ENCODE measurements at regions not wholly inside any gene's neighbourhood (a gene's known extent, or its start where the extent isn't known, plus 50 kb on each side); places are given as distances from the start of the nearest gene placed in this dataset.

GRCh38 chr7:142385491-142386340, 127.9 kb upstream of the PRSS58 start:
- no peak overlapping the region for H3K27ac ChIP-seq
- no peak for TF ChIP-seq ZFX (IDR thresholded peaks at IDR 0.05; ENCODE audit: borderline replicate concordance)
- TF ChIP-seq CTCF (IDR thresholded peaks at IDR 0.05) = peak; percentile 93

DNA sequence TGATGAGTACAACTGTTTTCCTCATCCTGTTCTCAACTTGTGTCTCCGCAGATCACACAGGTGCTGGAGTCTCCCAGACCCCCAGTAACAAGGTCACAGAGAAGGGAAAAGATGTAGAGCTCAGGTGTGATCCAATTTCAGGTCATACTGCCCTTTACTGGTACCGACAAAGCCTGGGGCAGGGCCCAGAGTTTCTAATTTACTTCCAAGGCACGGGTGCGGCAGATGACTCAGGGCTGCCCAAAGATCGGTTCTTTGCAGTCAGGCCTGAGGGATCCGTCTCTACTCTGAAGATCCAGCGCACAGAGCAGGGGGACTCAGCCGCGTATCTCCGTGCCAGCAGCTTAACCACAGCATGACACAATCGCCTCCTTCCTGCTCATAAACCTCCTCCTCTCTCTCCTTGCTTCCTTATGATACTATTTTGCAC, 126.7 kb upstream of the PRSS58 start:
- TF ChIP-seq ZFX (IDR thresholded peaks at IDR 0.05; ENCODE audit: borderline replicate concordance) = no peak
- no peak for TF ChIP-seq CTCF (IDR thresholded peaks at IDR 0.05)
- no peak overlapping the region for H3K27ac ChIP-seq

DNA sequence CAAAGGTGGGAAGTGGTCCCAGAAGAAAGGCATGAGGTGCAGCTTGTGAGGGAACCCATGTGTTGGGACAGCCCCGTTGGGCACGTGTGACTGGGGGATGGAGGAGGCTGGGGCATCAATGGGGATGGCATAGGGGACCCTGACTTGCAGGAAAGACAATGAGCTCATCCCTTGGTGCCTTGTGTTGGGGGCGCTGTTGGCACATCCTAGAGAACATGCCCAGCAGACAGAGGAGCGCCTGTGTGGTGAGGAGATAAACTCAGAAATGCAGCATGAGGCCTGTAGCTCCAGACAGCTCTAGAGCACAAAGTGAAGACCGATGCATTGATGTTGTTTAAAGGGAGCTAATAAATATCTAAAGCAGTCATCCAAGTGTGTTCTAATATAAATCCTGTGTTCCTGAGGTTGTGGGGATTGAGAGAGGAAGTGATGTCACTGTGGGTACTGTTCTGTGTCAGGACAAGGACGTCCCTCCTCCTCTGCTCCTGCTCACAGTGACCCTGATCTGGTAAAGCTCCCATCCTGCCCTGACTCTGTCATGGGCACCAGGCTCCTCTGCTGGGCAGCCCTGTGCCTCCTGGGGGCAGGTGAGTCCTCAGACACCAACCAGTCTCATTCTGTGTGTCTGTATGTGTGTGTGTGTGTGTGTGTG, 126.1 kb upstream of the PRSS58 start:
- TF ChIP-seq CTCF (IDR thresholded peaks at IDR 0.05) = no peak
- TF ChIP-seq ZFX (IDR thresholded peaks at IDR 0.05; ENCODE audit: borderline replicate concordance) = no peak
- no peak overlapping the region for H3K27ac ChIP-seq

GRCh38 chr7:142381727-142382390, 124.0 kb upstream of the PRSS58 start:
- no peak overlapping the region for H3K27ac ChIP-seq
- no peak for TF ChIP-seq ZFX (IDR thresholded peaks at IDR 0.05; ENCODE audit: borderline replicate concordance)
- TF ChIP-seq CTCF (IDR thresholded peaks at IDR 0.05) = no peak

DNA sequence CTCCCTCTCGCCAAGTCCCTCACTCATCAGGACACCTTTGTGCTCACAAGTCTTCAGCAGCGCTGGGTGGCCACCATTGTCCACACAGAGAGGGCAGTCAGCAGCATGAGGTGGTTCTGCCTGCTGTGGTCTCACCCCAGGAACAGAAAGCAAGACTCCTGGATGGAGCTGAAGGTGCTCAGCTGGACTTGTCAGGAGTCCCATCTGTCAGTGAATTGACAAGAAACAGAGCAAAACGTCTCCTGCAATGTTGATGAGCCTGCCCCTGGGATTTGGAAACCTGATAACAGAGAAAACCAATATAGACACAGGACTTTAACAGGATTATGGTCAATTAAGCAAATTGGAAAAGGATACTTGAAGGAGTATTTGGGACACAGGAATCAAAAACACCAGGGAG, 122.2 kb upstream of the PRSS58 start:
- no peak for TF ChIP-seq ZFX (IDR thresholded peaks at IDR 0.05; ENCODE audit: borderline replicate concordance)
- TF ChIP-seq CTCF (IDR thresholded peaks at IDR 0.05) = no peak
- no peak overlapping the region for H3K27ac ChIP-seq

DNA sequence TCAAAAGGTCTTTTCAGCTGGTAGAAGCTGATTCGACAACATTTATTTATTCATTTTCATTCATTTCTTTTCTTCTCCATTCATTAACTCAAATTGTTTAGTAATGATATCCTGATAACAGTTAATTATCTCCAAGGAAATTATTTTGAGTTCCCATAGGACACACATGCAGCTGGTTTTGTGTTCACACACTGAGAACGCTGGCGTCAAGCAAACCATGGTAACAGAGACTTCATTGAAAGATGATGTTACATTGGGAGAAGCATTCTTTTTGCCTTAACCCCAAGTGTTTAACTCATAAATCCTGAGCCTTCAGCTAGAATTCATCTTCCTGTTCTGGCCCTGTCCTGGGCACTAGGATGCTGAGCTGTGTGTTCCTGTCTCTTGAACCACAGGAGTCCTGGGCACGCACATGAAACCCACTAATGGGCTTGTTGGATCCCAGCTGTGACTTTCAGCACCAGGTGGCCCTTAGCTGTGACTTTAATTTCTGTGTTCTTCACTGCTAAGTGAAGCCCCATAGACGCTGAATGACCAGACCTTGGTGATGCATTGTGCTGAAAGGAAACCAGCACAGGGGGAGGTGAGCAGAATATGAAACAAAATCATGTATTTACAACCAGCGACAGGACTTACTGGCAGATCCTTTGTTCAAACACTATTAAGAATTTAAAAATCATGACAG, 121.5 kb upstream of the PRSS58 start:
- H3K27ac ChIP-seq = no peak overlapping the region
- TF ChIP-seq ZFX (IDR thresholded peaks at IDR 0.05; ENCODE audit: borderline replicate concordance) (no peak), CTCF (IDR thresholded peaks at IDR 0.05) (no peak)

All from 22Rv1 (cell line).